ENCODE measurements at regions not wholly inside any gene's neighbourhood (a gene's known extent, or its start where the extent isn't known, plus 50 kb on each side); places are given as distances from the start of the nearest gene placed in this dataset.

- Histone ChIP-seq H3K9ac (ENCODE audit: low read depth in 1 of 2, low read length in 2 of 2) (no peak overlapping the region), H3K27ac (ENCODE audit: low read depth in 1 of 2, low read length in 2 of 2) (no peak overlapping the region), H3K9me3 (ENCODE audit: control insufficient read depth in 4 of 4, low read length in 3 of 4) (peaks cover 0 to 2% (median 0%) of the 10 kb centered on the region in 4 donors), H3K27me3 (ENCODE audit: control insufficient read depth in 4 of 4, insufficient read depth in 4 of 4, low read length in 3 of 4) (no peaks in the 10 kb centered on the region), H3K4me3 (ENCODE audit: low read depth in 1 of 3, low read length in 3 of 3) (no peak overlapping the region), H3K36me3 (ENCODE audit: control insufficient read depth in 4 of 4, insufficient read depth in 3 of 4, low read depth in 1 of 4, low read length in 3 of 4) (no peaks in the 10 kb centered on the region), H3K4me1 (ENCODE audit: control insufficient read depth in 4 of 4, insufficient read depth in 4 of 4, low read length in 3 of 4) (no peaks in the 10 kb centered on the region)
- 52% methylated on average over 4 of the region's 4 CpGs for WGBS
- DNase-seq (ENCODE audit: low spot score), result no peak
- TF ChIP-seq YY1 (IDR thresholded peaks at IDR 0.05) (no peak), RXRA (IDR thresholded peaks at IDR 0.05) (no peak)
Measured at GRCh38 chr7:22934473-22935065, 79.4 kb downstream of the HYCC1 start.

- no peaks in the 10 kb centered on the region for H3K27me3 ChIP-seq (ENCODE audit: control insufficient read depth in 4 of 4, insufficient read depth in 4 of 4, low read length in 3 of 4)
- H3K4me3 ChIP-seq (ENCODE audit: low read depth in 1 of 3, low read length in 3 of 3), result no peak overlapping the region
- no peak for DNase-seq (ENCODE audit: low spot score)
- H3K4me1 ChIP-seq (ENCODE audit: control insufficient read depth in 4 of 4, insufficient read depth in 4 of 4, low read length in 3 of 4), result no peaks in the 10 kb centered on the region
- H3K9me3 ChIP-seq (ENCODE audit: control insufficient read depth in 4 of 4, low read length in 3 of 4), result peaks cover 0 to 2% (median 0%) of the 10 kb centered on the region in 4 donors
- TF ChIP-seq FOXA1 (IDR thresholded peaks at IDR 0.05) (no peak), CTCF (IDR thresholded peaks at IDR 0.05; ENCODE audit: low read depth, low read length, missing input control) (no peak), RXRA (IDR thresholded peaks at IDR 0.05) (no peak), YY1 (IDR thresholded peaks at IDR 0.05) (no peak), FOXA2 (IDR thresholded peaks at IDR 0.05) (no peak), ATF3 (IDR thresholded peaks at IDR 0.05) (no peak), TAF1 (conservative IDR thresholded peaks at IDR 0.05) (no peak), HNF4A (conservative IDR thresholded peaks at IDR 0.05) (no peak), NR2F2 (IDR thresholded peaks at IDR 0.05) (no peak), RAD21 (IDR thresholded peaks at IDR 0.05) (no peak), HNF4G (IDR thresholded peaks at IDR 0.05) (no peak), SP1 (IDR thresholded peaks at IDR 0.05) (no peak), MAX (IDR thresholded peaks at IDR 0.05) (no peak), JUND (IDR thresholded peaks at IDR 0.05) (no peak), EGR1 (IDR thresholded peaks at IDR 0.05; ENCODE audit: low read depth in 2 of 2) (no peak), GABPA (IDR thresholded peaks at IDR 0.05 in 1 of 2, conservative IDR thresholded peaks at IDR 0.05 in 1 of 2) (no peak), REST (IDR thresholded peaks at IDR 0.05) (no peak), ZBTB33 (IDR thresholded peaks at IDR 0.05) (no peak)
- H3K9ac ChIP-seq (ENCODE audit: low read depth in 1 of 2, low read length in 2 of 2), result no peak overlapping the region
- H3K36me3 ChIP-seq (ENCODE audit: control insufficient read depth in 4 of 4, insufficient read depth in 3 of 4, low read depth in 1 of 4, low read length in 3 of 4), result no peaks in the 10 kb centered on the region
- WGBS, result 61% methylated on average over 2 of the region's 2 CpGs
- no peak overlapping the region for H3K27ac ChIP-seq (ENCODE audit: low read depth in 1 of 2, low read length in 2 of 2)
Measured at GRCh38 chr7:22934023-22934422, 79.9 kb downstream of the HYCC1 start.

Data from liver (tissue), 8 donors.